GM18517 (cell line): ENCODE measurements at regions not wholly inside any gene's neighbourhood (a gene's known extent, or its start where the extent isn't known, plus 50 kb on each side); places are given as distances from the start of the nearest gene placed in this dataset.
"Not testable (repeated sequence)": the region's sequence is repeated elsewhere in the genome, so short reads cannot be mapped to it uniquely, and the experiment has no call there.

Experiments
- ATAC-seq: cut with Tn5 transposase; IDR thresholded peaks from one replicate; pipeline ENCODE4 v1.9.1; 2021; ENCODE audit warnings: mild to moderate bottlenecking, moderate library complexity; ENCODE audit not compliant: unreplicated experiment

DNA sequence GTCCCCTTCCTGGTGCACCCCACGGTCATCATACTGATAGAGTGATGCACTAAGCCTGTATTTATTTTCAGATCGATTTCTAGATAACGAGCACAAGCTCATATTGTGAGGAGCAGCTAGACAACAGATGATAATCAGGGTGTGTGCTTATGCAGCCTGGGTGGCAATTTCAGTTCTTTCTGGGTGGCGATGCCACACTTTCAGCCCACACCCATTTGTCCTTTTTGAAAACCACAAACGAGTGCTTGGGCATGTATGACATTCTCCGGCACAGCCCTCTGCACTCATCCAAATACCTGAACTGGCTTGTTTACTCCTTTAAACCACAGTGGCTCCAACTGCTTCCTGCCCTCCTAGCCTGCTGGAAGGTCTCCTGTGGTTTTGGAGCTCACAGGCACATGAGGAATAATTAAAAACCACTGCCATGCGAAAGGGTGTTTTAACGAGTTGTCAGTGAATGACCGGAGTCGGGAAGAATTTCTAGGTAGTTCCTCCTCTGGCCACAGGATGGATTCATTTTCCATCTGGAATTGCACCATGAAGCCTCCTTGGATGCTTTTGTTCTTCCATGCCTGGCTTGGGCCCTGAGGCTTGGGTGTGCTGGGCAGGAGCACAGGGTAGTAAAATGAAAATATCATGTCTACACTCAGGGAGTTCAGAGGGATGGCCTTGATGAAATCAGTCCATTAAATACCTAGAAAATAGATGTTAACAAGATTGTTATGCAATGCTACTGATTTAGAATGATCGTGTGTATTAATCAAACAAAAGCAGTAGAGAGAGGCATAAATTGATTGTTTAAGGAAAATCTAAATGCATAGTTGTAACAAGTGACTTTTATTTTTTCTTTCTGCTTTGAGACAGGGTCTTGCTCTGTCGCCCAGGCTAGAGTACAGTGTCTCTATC lies 52.4 kb upstream of the ITGB1 start:
- no peak for ATAC-seq

DNA sequence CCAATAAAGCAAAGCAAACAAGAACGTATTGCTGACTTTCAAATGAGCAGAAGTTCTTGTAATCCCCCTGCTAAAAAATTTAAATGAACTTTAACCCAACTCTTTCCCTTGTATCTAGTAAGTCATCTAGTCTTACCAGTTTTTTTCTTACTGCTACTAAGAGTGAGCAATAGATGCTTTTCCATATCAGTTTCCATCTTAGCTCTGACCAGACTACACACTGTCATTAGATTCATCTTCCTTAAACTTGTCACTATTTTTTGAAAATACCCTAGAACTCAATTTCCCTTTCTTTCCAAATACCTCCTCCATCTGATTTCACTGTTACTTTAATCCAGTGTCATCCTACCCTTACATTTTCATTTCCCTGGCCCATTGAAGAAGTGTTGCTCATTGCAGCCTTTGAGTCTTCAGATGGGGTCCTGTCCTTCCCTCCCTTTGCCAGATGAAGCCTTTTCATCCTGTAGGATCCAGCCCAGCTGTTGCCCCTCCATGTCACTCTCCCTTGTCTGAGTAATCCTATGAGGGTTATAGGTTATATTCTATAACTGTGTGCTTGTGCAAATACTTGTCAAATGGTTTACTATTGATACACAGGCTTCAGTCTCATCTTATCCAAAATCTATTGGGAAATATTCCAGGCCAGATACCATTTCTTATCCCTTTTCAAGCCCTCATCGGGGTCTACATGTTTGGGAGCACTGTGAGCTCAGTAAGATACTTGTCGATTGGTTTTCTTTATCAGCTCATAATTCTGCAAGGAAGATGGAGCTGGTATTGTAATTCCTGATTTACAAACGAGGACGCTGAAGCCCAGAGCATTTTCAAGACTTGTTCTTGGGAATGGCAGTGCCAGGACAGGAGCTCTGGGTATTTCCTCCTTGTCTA lies 51.5 kb upstream of the ITGB1 start:
- ATAC-seq = no peak

DNA sequence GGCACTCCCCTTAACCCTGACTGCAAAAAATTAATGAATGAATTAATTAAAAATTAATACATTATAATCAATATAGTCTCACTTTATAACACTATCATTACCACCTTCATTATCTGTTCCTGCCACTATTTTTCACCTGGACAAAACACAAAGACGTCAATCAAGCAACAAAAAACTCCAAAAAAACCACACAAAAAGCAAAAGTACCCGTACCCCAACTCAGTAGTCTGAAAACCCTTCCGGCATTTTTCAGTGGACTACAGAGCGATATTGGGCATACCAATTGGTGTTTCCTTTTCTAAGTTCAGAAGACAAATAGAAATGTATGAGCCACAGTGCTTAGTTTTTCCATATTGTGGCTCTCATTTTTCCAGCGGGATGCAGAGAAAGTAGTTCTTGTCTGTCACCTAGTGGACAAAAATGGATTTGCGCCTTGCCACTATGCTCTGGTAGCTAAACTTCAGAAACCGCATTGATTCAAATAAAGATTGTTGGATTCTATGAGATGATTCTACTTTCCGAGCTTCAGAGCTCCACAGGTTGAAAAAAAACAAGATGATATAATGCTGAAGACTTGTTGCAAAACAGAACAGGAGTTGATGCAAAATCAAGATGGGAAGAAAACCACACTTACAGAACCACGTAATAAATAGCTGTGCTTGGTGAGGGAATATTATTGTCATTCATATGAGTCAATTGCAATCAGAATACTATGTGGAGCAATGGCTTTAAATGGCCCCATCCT lies 50.6 kb upstream of the ITGB1 start:
- no peak for ATAC-seq

DNA sequence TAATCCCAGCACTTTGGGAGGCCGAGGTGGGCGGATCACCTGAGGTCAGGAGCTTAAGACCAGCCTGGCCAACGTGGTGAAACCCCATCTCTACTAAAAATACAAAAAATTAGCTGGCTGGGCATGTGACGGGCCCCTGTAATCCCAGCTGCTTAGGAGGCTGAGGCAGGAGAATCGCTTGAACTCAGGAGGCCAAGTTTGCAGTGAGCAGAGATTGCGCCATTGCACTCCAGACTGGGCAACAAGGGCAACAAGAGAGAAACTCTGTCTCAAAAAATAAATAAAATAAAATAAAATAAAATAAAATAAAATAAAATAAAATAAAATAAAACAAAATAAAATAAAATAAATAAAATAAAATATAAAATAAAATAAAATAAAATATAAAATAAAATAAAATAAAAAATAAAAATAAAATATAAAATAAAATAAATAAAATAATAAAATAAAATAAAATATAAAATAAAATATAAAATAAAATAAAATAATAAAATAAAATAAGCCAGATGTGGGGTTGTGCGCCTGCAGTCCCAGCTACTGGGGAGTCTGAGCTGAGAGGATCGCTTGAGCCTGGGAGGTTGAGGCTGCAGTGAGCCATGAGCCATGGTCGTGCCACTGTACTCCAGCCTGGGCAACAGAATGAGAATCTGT lies 49.8 kb upstream of the ITGB1 start:
- not testable (repeated sequence) for ATAC-seq
